Neural cell (in vitro differentiated cells): ENCODE measurements at regions not wholly inside any gene's neighbourhood (a gene's known extent, or its start where the extent isn't known, plus 50 kb on each side); places are given as distances from the start of the nearest gene placed in this dataset.

Experiments used
- H2AFZ ChIP-seq: fragments of 200-600, 300-800 bp; sonication (generic), shearing (Covaris generic); 2 replicates; pipeline ENCODE4 v1.6.0; 2014; ENCODE audit warnings: low read depth, mild to moderate bottlenecking, antibody characterized with exemption, low read length, moderate library complexity
- H3F3A ChIP-seq: fragments of 200-600 bp; shearing (Covaris generic); 2 replicates; pipeline ENCODE4 v1.6.1; 2016; ENCODE audit warnings: mild to moderate bottlenecking, moderate library complexity, mixed read lengths, antibody characterized with exemption, low read length; ENCODE audit not compliant: insufficient read depth, poor library complexity, severe bottlenecking
- H3K27ac ChIP-seq: fragments of 200-600, 300-800 bp; sonication (generic), shearing (Covaris generic); 2 replicates; pipeline ENCODE4 v1.5.1; 2014; ENCODE audit warnings: mild to moderate bottlenecking, low read length, moderate library complexity
- H3K27me3 ChIP-seq: fragments of 300-800, 200-600 bp; sonication (generic), shearing (Covaris generic); 2 replicates; pipeline ENCODE4 v1.6.0; 2014; ENCODE audit warnings: mild to moderate bottlenecking, low read depth, low read length, moderate library complexity; ENCODE audit not compliant: insufficient read depth
- H3K36me3 ChIP-seq: fragments of 300-800, 200-600 bp; sonication (generic), shearing (Covaris generic); 2 replicates; pipeline ENCODE4 v1.5.1; 2014; ENCODE audit warnings: mild to moderate bottlenecking, antibody characterized with exemption, low read length, moderate library complexity; ENCODE audit not compliant: insufficient read depth
- H3K4me2 ChIP-seq: fragments of 300-800, 200-600 bp; sonication (generic), shearing (Covaris generic); 2 replicates; pipeline ENCODE4 v1.6.0; 2014; ENCODE audit warnings: mild to moderate bottlenecking, low read length
- H3K4me3 ChIP-seq: fragments of 300-800, 200-600 bp; sonication (generic), shearing (Covaris generic); 2 replicates; pipeline ENCODE4 v1.5.1; 2014; ENCODE audit warnings: mild to moderate bottlenecking, low read length, moderate library complexity
- H3K79me2 ChIP-seq: fragments of 200-600 bp; shearing (Covaris generic); replicated peaks from 2 replicates; pipeline ENCODE4 v1.6.0; 2014; ENCODE audit warnings: mild to moderate bottlenecking, low read length, moderate library complexity; ENCODE audit not compliant: insufficient read depth
- H3K9ac ChIP-seq: fragments of 300-800, 200-600 bp; sonication (generic), shearing (Covaris generic); 2 replicates; pipeline ENCODE4 v1.6.1; 2016; ENCODE audit warnings: mild to moderate bottlenecking, low read length, mixed read lengths
- H3K9me2 ChIP-seq: fragments of 200-600 bp; shearing (Covaris generic); 2 replicates; pipeline ENCODE4 v1.6.1; 2016; ENCODE audit warnings: mild to moderate bottlenecking, low read length, mixed read lengths; ENCODE audit not compliant: insufficient read depth
- H3K9me3 ChIP-seq: fragments of 200-600, 300-800 bp; sonication (generic), shearing (Covaris generic); 2 replicates; pipeline ENCODE4 v1.6.1; 2016; ENCODE audit warnings: mild to moderate bottlenecking, mixed run types, low read length, moderate library complexity, mixed read lengths
- H4K20me1 ChIP-seq: fragments of 200-600 bp; shearing (Covaris generic); 2 replicates; pipeline ENCODE4 v1.6.1; 2016; ENCODE audit warnings: mild to moderate bottlenecking, mixed run types; ENCODE audit not compliant: insufficient read depth
- CTCF ChIP-seq: fragments of 450-650 bp; IDR thresholded peaks from 2 replicates; pipeline ENCODE4 v1.5.1; 2014; ENCODE audit warnings: antibody characterized with exemption, mild to moderate bottlenecking, moderate library complexity; ENCODE audit not compliant: poor library complexity, severe bottlenecking
- EP300 ChIP-seq: fragments of 450-650 bp; conservative IDR thresholded peaks from 2 replicates; pipeline ENCODE4 v1.6.1; 2014; ENCODE audit warnings: antibody characterized with exemption, mild to moderate bottlenecking, moderate library complexity; ENCODE audit not compliant: poor library complexity, severe bottlenecking
- EZH2 ChIP-seq: fragments of 200-600, 300-800 bp; shearing (Covaris generic), sonication (generic); IDR thresholded peaks from 2 replicates; pipeline ENCODE4 v1.6.1; 2014; ENCODE audit warnings: antibody characterized with exemption, low read length, borderline replicate concordance, mild to moderate bottlenecking; ENCODE audit not compliant: insufficient read depth, poor library complexity, severe bottlenecking
- MXI1 ChIP-seq: fragments of 450-650 bp; conservative IDR thresholded peaks from 2 replicates; pipeline ENCODE4 v1.6.1; 2014; ENCODE audit warnings: antibody characterized with exemption, mild to moderate bottlenecking; ENCODE audit not compliant: poor library complexity, severe bottlenecking
- POLR2AphosphoS5 ChIP-seq: IDR thresholded peaks from 2 replicates; pipeline ENCODE4 v1.6.1; 2012
- RAD21 ChIP-seq: fragments of 450-650 bp; conservative IDR thresholded peaks from 2 replicates; pipeline ENCODE4 v1.6.1; 2014; ENCODE audit warnings: antibody characterized with exemption, mild to moderate bottlenecking, moderate library complexity
- REST ChIP-seq: IDR thresholded peaks from 2 replicates; pipeline ENCODE4 v1.6.1; 2012; ENCODE audit warnings: borderline replicate concordance
- SMC3 ChIP-seq: fragments of 450-650 bp; conservative IDR thresholded peaks from 2 replicates; pipeline ENCODE4 v1.6.1; 2014; ENCODE audit warnings: antibody characterized with exemption, mild to moderate bottlenecking, moderate library complexity; ENCODE audit not compliant: poor library complexity
- TAF1 ChIP-seq: IDR thresholded peaks from 2 replicates; pipeline ENCODE4 v1.6.1; 2012; ENCODE audit warnings: low read depth

GRCh38 chrX:42143866-42144592 is 220.7 kb upstream of the CASK start:
- Histone ChIP-seq H3K36me3 (no peaks in the 10 kb centered on the region), H3K9ac (no peak overlapping the region), H3K79me2 (no peaks in the 10 kb centered on the region), H3K27me3 (no peaks in the 10 kb centered on the region), H3K27ac (no peak overlapping the region), H3K9me3 (no peaks in the 10 kb centered on the region), H3K9me2 (no peaks in the 10 kb centered on the region), H3F3A (no peaks in the 10 kb centered on the region), H2AFZ (no peak overlapping the region), H4K20me1 (no peaks in the 10 kb centered on the region), H3K4me3 (no peak overlapping the region), H3K4me2 (no peak overlapping the region)
- no peak for TF ChIP-seq REST
- no peak for TF ChIP-seq SMC3
- TF ChIP-seq MXI1: no peak
- TF ChIP-seq POLR2AphosphoS5: no peak
- TF ChIP-seq EZH2: no peak
- no peak for TF ChIP-seq TAF1
- TF ChIP-seq EP300: no peak
- TF ChIP-seq RAD21: no peak
- no peak for TF ChIP-seq CTCF

DNA sequence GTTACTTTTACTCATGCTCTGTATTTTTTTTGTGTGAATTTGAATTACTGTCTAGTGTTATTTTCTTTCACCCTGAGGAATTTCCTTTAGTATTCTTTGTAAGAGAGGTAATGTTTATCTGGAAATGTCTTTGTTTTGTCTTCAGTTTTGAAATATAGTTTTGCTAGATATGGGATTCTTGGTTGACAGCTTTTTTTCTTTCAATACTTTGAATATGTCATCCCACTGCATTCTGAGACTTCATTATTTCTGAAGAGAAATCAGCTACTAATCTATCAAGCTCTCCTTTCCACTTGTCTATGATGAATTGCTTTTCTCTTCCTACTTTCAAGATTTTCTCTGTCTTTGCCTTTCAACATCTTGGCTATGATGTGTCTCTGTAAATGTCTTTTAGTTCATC is 217.0 kb upstream of the CASK start:
- Histone ChIP-seq H3K4me3 (no peak overlapping the region), H2AFZ (no peak overlapping the region), H4K20me1 (no peaks in the 10 kb centered on the region), H3K9me3 (no peaks in the 10 kb centered on the region), H3K9ac (no peak overlapping the region), H3K27ac (no peak overlapping the region), H3K79me2 (no peaks in the 10 kb centered on the region), H3K4me2 (no peak overlapping the region), H3K36me3 (no peaks in the 10 kb centered on the region), H3F3A (no peaks in the 10 kb centered on the region), H3K9me2 (no peaks in the 10 kb centered on the region), H3K27me3 (no peaks in the 10 kb centered on the region)
- TF ChIP-seq SMC3 (no peak), TAF1 (no peak), POLR2AphosphoS5 (no peak), CTCF (no peak), EP300 (no peak)
